Mesenchymal stem cell (in vitro differentiated cells and primary cell): ENCODE measurements at regions not wholly inside any gene's neighbourhood (a gene's known extent, or its start where the extent isn't known, plus 50 kb on each side); places are given as distances from the start of the nearest gene placed in this dataset.

Source experiments
- DNase-seq: peaks from one replicate; pipeline ENCODE4 v3.0.0-alpha.2; 2013
- H2AFZ ChIP-seq: one replicate; pipeline ENCODE4 v1.6.1; 2013; ENCODE audit warnings: low read depth, mild to moderate bottlenecking, control low read depth, inconsistent platforms, low read length, moderate library complexity
- H2AK5ac ChIP-seq: 2 replicates; pipeline ENCODE4 v1.6.1; 2013; ENCODE audit warnings: low read length, moderate library complexity, mild to moderate bottlenecking, inconsistent platforms; ENCODE audit not compliant: severe bottlenecking
- H2BK120ac ChIP-seq: one replicate; pipeline ENCODE4 v1.6.1; 2013; ENCODE audit warnings: low read depth, mild to moderate bottlenecking, inconsistent platforms, low read length, moderate library complexity
- H2BK12ac ChIP-seq, 2 experiments: one replicate each; pipeline ENCODE4 v1.6.1; 2013; ENCODE audit warnings: inconsistent platforms in 2 of 2, low read length in 2 of 2, mild to moderate bottlenecking in 2 of 2, moderate library complexity in 2 of 2, control low read depth in 1 of 2
- H2BK15ac ChIP-seq: one replicate; pipeline ENCODE4 v1.6.1; 2013; ENCODE audit warnings: mild to moderate bottlenecking, low read depth, inconsistent platforms; ENCODE audit not compliant: poor library complexity, severe bottlenecking
- H2BK5ac ChIP-seq: 2 replicates; pipeline ENCODE4 v1.6.1; 2013; ENCODE audit warnings: low read depth, mild to moderate bottlenecking, low read length, control low read depth, inconsistent platforms; ENCODE audit not compliant: poor library complexity, severe bottlenecking
- H3K14ac ChIP-seq, 2 experiments: one replicate each; pipeline ENCODE4 v1.6.1; 2013; ENCODE audit warnings: inconsistent platforms in 2 of 2, low read length in 2 of 2, control low read depth in 1 of 2, mild to moderate bottlenecking in 1 of 2, moderate library complexity in 1 of 2
- H3K18ac ChIP-seq, 2 experiments: one replicate each; pipeline ENCODE4 v1.6.1; 2013; ENCODE audit warnings: inconsistent platforms in 2 of 2, low read length in 2 of 2, control low read depth in 1 of 2, low read depth in 1 of 2, mild to moderate bottlenecking in 1 of 2
- H3K23ac ChIP-seq, 2 experiments: one replicate each; pipeline ENCODE4 v1.6.1; 2013; ENCODE audit warnings: inconsistent platforms in 2 of 2, low read length in 2 of 2, mild to moderate bottlenecking in 2 of 2, moderate library complexity in 2 of 2, control low read depth in 1 of 2
- H3K27ac ChIP-seq: 2 replicates; pipeline ENCODE4 v1.5.1; 2013; ENCODE audit warnings: mild to moderate bottlenecking, moderate library complexity, low read length, control low read depth, inconsistent platforms; ENCODE audit not compliant: poor library complexity, severe bottlenecking
- H3K27me3 ChIP-seq, 2 experiments: 2 replicates each; pipeline versions ENCODE4 v1.6.1 to v1.7.0; 2013; ENCODE audit warnings: low read length in 2 of 2, mild to moderate bottlenecking in 2 of 2, moderate library complexity in 2 of 2, control low read depth in 1 of 2, inconsistent platforms in 1 of 2; ENCODE audit not compliant: control insufficient read depth in 1 of 2, insufficient read depth in 1 of 2
- H3K36me3 ChIP-seq, 2 experiments: 2 replicates each; pipeline versions ENCODE4 v1.6.1 to v1.7.0; 2013; ENCODE audit warnings: low read length in 2 of 2, control low read depth in 1 of 2, inconsistent platforms in 1 of 2, low read depth in 1 of 2, mild to moderate bottlenecking in 1 of 2; ENCODE audit not compliant: insufficient read depth in 2 of 2, control insufficient read depth in 1 of 2
- H3K4ac ChIP-seq, 2 experiments: one replicate each; pipeline ENCODE4 v1.6.1; 2013; ENCODE audit warnings: inconsistent platforms in 2 of 2, low read length in 2 of 2, mild to moderate bottlenecking in 2 of 2, moderate library complexity in 2 of 2, control low read depth in 1 of 2, low read depth in 1 of 2
- H3K4me1 ChIP-seq: 2 replicates; pipeline ENCODE4 v1.6.1; 2013; ENCODE audit warnings: low read depth, low read length, control low read depth; ENCODE audit not compliant: control insufficient read depth, insufficient read depth
- H3K4me2 ChIP-seq: 2 replicates; pipeline ENCODE4 v1.6.1; 2013; ENCODE audit warnings: low read length, mild to moderate bottlenecking, inconsistent platforms; ENCODE audit not compliant: poor library complexity, severe bottlenecking
- H3K4me3 ChIP-seq, 2 experiments: 2 replicates each; pipeline versions ENCODE4 v1.5.1 to v1.7.0; 2013; ENCODE audit warnings: low read length in 2 of 2, mild to moderate bottlenecking in 2 of 2, control low read depth in 1 of 2, low read depth in 1 of 2; ENCODE audit not compliant: insufficient read depth in 1 of 2
- H3K79me1 ChIP-seq: replicated peaks from 2 replicates; pipeline ENCODE4 v1.6.1; 2013; ENCODE audit warnings: mild to moderate bottlenecking, control low read depth, low read length, inconsistent platforms; ENCODE audit not compliant: poor library complexity, severe bottlenecking
- H3K9ac ChIP-seq: 2 replicates; pipeline ENCODE4 v1.7.0; 2013; ENCODE audit warnings: mild to moderate bottlenecking, low read length, moderate library complexity
- H3K9me3 ChIP-seq: 2 replicates; pipeline ENCODE4 v1.7.0; 2013; ENCODE audit warnings: mild to moderate bottlenecking, low read length; ENCODE audit not compliant: control insufficient read depth
- H4K8ac ChIP-seq: one replicate; pipeline ENCODE4 v1.6.1; 2013; ENCODE audit warnings: inconsistent platforms, mild to moderate bottlenecking, low read length, moderate library complexity
- H4K91ac ChIP-seq: one replicate; pipeline ENCODE4 v1.6.1; 2013; ENCODE audit warnings: mild to moderate bottlenecking, low read length, inconsistent platforms
- WGBS: methylation state at CpG from one replicate; pipeline ENCODE4 v1.1.7; 2013; ENCODE audit warnings: mixed read lengths; 5-methylcytosine and 5-hydroxymethylcytosine counted together

GRCh38 chr1:63049135-63049534 is 265.2 kb downstream of the ATG4C start:
- H4K8ac ChIP-seq: no peak overlapping the region
- no peak overlapping the region for H2BK12ac ChIP-seq

GRCh38 chr1:63051356-63051755 is 267.4 kb downstream of the ATG4C start:
- Histone ChIP-seq H3K4me3 (no peak overlapping the region), H3K36me3 (no peaks in the 10 kb centered on the region), H2BK120ac (no peak overlapping the region), H3K4ac (no peak overlapping the region), H3K23ac (no peak overlapping the region), H3K79me1 (no peaks in the 10 kb centered on the region), H2BK5ac (peak overlapping the region; percentile 11), H3K9me3 (no peaks in the 10 kb centered on the region), H2AK5ac (peak overlapping the region; percentile 27), H4K91ac (no peak overlapping the region), H3K9ac (no peak overlapping the region), H3K14ac (no peak overlapping the region), H2BK15ac (no peak overlapping the region), H3K27me3 (no peaks in the 10 kb centered on the region), H3K27ac (peak overlapping the region; percentile 20), H3K18ac (no peak overlapping the region), H2BK12ac (no peak overlapping the region), H2AFZ (no peak overlapping the region), H3K4me1 (peaks cover 5% of the 10 kb centered on the region), H4K8ac (no peak overlapping the region), H3K4me2 (no peak overlapping the region)
- 65% methylated on average over 5 of the region's 5 CpGs for WGBS
- no peak for DNase-seq

More at GRCh38 chr1:63049135-63049534, 265.2 kb downstream of the ATG4C start:
- no peak overlapping the region for H4K91ac ChIP-seq
- no peak overlapping the region for H2BK15ac ChIP-seq
- H3K36me3 ChIP-seq: no peaks in the 10 kb centered on the region
- H3K9me3 ChIP-seq: no peaks in the 10 kb centered on the region
- no peaks in the 10 kb centered on the region for H3K79me1 ChIP-seq
- no peak overlapping the region for H3K9ac ChIP-seq
- no peak overlapping the region for H3K4me3 ChIP-seq
- H2BK120ac ChIP-seq: no peak overlapping the region
- H3K27me3 ChIP-seq: no peaks in the 10 kb centered on the region
- H3K14ac ChIP-seq: no peak overlapping the region
- H3K4ac ChIP-seq: no peak overlapping the region
- no peak for DNase-seq
- 46% methylated on average over 2 of the region's 2 CpGs for WGBS
- H2AK5ac ChIP-seq: no peak overlapping the region
- H3K18ac ChIP-seq: no peak overlapping the region
- no peak overlapping the region for H2BK5ac ChIP-seq
- H3K27ac ChIP-seq: no peak overlapping the region
- H3K4me2 ChIP-seq: no peak overlapping the region
- peaks cover 5% of the 10 kb centered on the region for H3K4me1 ChIP-seq
- H3K23ac ChIP-seq: no peak overlapping the region
- no peak overlapping the region for H2AFZ ChIP-seq

GRCh38 chr1:63051886-63052285 is 268.0 kb downstream of the ATG4C start:
- 80% methylated on average over 6 of the region's 6 CpGs for WGBS
- no peak overlapping the region for H2BK120ac ChIP-seq
- peak overlapping the region; percentile 69 for H3K27ac ChIP-seq
- peaks cover 5% of the 10 kb centered on the region for H3K4me1 ChIP-seq
- no peaks in the 10 kb centered on the region for H3K79me1 ChIP-seq
- H3K4me2 ChIP-seq: no peak overlapping the region
- H3K9me3 ChIP-seq: no peaks in the 10 kb centered on the region
- no peak for DNase-seq
- H2BK12ac ChIP-seq: no peak overlapping the region
- no peaks in the 10 kb centered on the region for H3K27me3 ChIP-seq
- H3K18ac ChIP-seq: no peak overlapping the region
- no peak overlapping the region for H3K4me3 ChIP-seq
- H2BK15ac ChIP-seq: no peak overlapping the region
- no peak overlapping the region for H3K9ac ChIP-seq
- H2AFZ ChIP-seq: no peak overlapping the region
- no peak overlapping the region for H4K91ac ChIP-seq
- no peaks in the 10 kb centered on the region for H3K36me3 ChIP-seq
- no peak overlapping the region for H3K4ac ChIP-seq
- H2AK5ac ChIP-seq: no peak overlapping the region
- no peak overlapping the region for H2BK5ac ChIP-seq
- H3K23ac ChIP-seq: no peak overlapping the region
- H3K14ac ChIP-seq: no peak overlapping the region
- H4K8ac ChIP-seq: no peak overlapping the region

GRCh38 chr1:63054184-63054583 is 268.2 kb upstream of the FOXD3 start:
- Histone ChIP-seq H2BK15ac (no peak overlapping the region), H3K36me3 (no peaks in the 10 kb centered on the region)
- 73% methylated on average over 4 of the region's 4 CpGs for WGBS

More at GRCh38 chr1:63054184-63054583, 268.2 kb upstream of the FOXD3 start:
- no peak overlapping the region for H3K4ac ChIP-seq
- no peak overlapping the region for H3K18ac ChIP-seq
- no peak overlapping the region for H3K27ac ChIP-seq
- peaks cover 5% of the 10 kb centered on the region for H3K4me1 ChIP-seq
- no peak overlapping the region for H4K91ac ChIP-seq
- peak overlapping the region; percentile 32 for H2AK5ac ChIP-seq
- no peaks in the 10 kb centered on the region for H3K9me3 ChIP-seq
- no peak overlapping the region for H4K8ac ChIP-seq
- no peak for DNase-seq
- H2BK120ac ChIP-seq: no peak overlapping the region
- H3K9ac ChIP-seq: no peak overlapping the region
- no peaks in the 10 kb centered on the region for H3K27me3 ChIP-seq
- no peak overlapping the region for H3K4me3 ChIP-seq
- H2BK12ac ChIP-seq: no peak overlapping the region
- no peaks in the 10 kb centered on the region for H3K79me1 ChIP-seq
- H3K4me2 ChIP-seq: no peak overlapping the region
- no peak overlapping the region for H2BK5ac ChIP-seq
- no peak overlapping the region for H3K23ac ChIP-seq
- no peak overlapping the region for H3K14ac ChIP-seq
- H2AFZ ChIP-seq: no peak overlapping the region
